ENCODE measurements at regions not wholly inside any gene's neighbourhood (a gene's known extent, or its start where the extent isn't known, plus 50 kb on each side); places are given as distances from the start of the nearest gene placed in this dataset.

DNA sequence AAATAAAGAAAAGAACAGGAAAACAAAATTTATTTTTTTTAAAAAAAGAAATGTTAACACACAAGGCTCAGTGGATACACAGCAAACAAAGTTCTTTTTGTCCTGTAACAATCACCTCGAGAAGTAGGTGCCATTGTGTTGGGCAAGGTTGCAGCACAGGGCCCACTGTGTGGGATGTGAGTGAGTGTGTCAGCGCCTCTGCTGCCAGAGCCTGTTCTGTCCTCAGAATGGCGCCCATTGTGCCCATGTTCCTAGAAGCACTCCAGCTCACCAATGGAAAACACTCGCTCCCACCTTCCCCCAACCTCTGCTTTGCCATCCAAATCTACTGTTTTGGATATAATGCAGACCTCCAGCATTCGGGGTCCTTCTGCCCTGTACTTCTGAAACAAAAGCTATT, 84.9 kb upstream of the CLDN18 start:
- no peak for TF ChIP-seq RAD21 (conservative IDR thresholded peaks at IDR 0.05)
- TF ChIP-seq, protein P1, sequence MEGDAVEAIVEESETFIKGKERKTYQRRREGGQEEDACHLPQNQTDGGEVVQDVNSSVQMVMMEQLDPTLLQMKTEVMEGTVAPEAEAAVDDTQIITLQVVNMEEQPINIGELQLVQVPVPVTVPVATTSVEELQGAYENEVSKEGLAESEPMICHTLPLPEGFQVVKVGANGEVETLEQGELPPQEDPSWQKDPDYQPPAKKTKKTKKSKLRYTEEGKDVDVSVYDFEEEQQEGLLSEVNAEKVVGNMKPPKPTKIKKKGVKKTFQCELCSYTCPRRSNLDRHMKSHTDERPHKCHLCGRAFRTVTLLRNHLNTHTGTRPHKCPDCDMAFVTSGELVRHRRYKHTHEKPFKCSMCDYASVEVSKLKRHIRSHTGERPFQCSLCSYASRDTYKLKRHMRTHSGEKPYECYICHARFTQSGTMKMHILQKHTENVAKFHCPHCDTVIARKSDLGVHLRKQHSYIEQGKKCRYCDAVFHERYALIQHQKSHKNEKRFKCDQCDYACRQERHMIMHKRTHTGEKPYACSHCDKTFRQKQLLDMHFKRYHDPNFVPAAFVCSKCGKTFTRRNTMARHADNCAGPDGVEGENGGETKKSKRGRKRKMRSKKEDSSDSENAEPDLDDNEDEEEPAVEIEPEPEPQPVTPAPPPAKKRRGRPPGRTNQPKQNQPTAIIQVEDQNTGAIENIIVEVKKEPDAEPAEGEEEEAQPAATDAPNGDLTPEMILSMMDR (IDR thresholded peaks at IDR 0.05; ENCODE audit: poor library complexity, severe bottlenecking), result no peak
- no peak for TF ChIP-seq SMC3 (conservative IDR thresholded peaks at IDR 0.05; ENCODE audit: poor library complexity)
- TF ChIP-seq EZH2 (IDR thresholded peaks at IDR 0.05; ENCODE audit: borderline replicate concordance, insufficient read depth, low read length, poor library complexity, severe bottlenecking), result no peak
- TF ChIP-seq EP300 (conservative IDR thresholded peaks at IDR 0.05; ENCODE audit: poor library complexity, severe bottlenecking), result no peak

Measured in neural cell (in vitro differentiated cells).